ENCODE measurements at regions not wholly inside any gene's neighbourhood (a gene's known extent, or its start where the extent isn't known, plus 50 kb on each side); places are given as distances from the start of the nearest gene placed in this dataset.

DNA sequence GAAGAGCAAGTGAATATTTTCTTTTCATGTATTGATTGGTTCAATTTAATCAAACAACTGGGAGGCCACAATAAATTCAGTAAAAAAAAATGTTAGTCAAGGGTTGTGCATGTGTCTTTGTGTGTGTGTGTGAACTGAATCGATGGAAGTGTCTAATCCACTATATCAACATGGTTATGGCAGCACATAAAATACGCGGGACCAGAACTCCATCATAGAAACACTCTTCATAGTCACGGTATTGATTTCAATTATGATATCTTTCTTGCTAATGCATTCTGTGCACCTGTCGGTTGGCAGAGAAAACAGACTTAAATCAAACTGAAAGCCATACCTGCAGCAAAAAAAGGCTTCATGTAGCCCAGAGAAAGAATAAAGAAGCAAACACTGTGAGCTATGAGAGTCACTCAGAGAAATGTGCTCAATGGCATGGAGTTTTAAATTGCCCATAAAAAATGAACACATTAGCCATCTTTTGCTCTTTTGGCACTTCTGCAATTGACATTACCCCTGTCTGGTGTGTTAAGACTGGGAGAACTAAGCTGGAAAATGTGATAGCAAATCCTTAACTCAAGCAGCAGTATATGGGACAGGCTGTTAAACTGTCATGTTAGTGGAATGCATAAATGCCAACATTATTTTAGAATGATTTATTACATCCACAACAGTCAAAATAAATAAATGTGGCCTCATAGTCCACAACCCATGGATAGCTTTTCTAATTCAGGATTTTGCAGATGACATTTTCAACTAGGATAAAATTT, 642.4 kb upstream of the C9orf72 start:
- no peak overlapping the region for H3K4me3 ChIP-seq (replicated peaks in 1 of 3; ENCODE audit: insufficient read depth in 1 of 3, low read depth in 1 of 3, low read length in 3 of 3)
- ChIA-PET CTCF (no interaction called here), POLR2A (no interaction called here)
- no peaks in the 10 kb centered on the region for H3K79me2 ChIP-seq (ENCODE audit: control insufficient read depth, insufficient read depth, low read length)
- H3K4me1 ChIP-seq (ENCODE audit: control insufficient read depth, extremely low read depth, insufficient read depth, low read length): peaks cover 13% of the 10 kb centered on the region
- no peak overlapping the region for H2AFZ ChIP-seq (ENCODE audit: low read depth, low read length)
- FAIRE-seq (no peak), DNase-seq (ENCODE audit: low read depth, low spot score) (no peak)
- no peaks in the 10 kb centered on the region for H3K9me1 ChIP-seq (replicated peaks; ENCODE audit: control insufficient read depth, extremely low read depth, insufficient read depth, low read length)
- no peaks in the 10 kb centered on the region for H3K9me3 ChIP-seq (replicated peaks; ENCODE audit: control insufficient read depth, insufficient read depth, low read length)
- TF ChIP-seq CTCF (IDR thresholded peaks at IDR 0.05; ENCODE audit: extremely low read depth in 1 of 2, insufficient read depth in 1 of 2, low read depth in 1 of 2, low read length in 2 of 2): no peak
- TF ChIP-seq FOS (IDR thresholded peaks at IDR 0.05; ENCODE audit: borderline replicate concordance, insufficient read depth, low read length): no peak
- no peak for TF ChIP-seq MYC (IDR thresholded peaks at IDR 0.05; ENCODE audit: low read depth, low read length)
- no peak for TF ChIP-seq MAX (IDR thresholded peaks at IDR 0.05; ENCODE audit: insufficient read depth, insufficient read length)
- TF ChIP-seq POLR2AphosphoS5 (IDR thresholded peaks at IDR 0.05; ENCODE audit: insufficient read depth, low read depth, low read length): no peak
- no peak for TF ChIP-seq JUN (IDR thresholded peaks at IDR 0.05; ENCODE audit: borderline replicate concordance, insufficient read depth, insufficient read length, low read depth)
- no peak for TF ChIP-seq GATA2 (IDR thresholded peaks at IDR 0.05; ENCODE audit: insufficient read depth, insufficient read length, low read depth, low read length)
- TF ChIP-seq POLR2A (IDR thresholded peaks at IDR 0.05; ENCODE audit: low read depth, low read length): no peak
- TF ChIP-seq EZH2 (IDR thresholded peaks at IDR 0.05; ENCODE audit: borderline replicate concordance, low read depth, low read length, severe bottlenecking): no peak
- intact Hi-C loops (cut with micrococcal nuclease): no loop called here
- H3K27ac ChIP-seq (ENCODE audit: insufficient read depth, low read depth, low read length): no peak overlapping the region
- no peak overlapping the region for H3K4me2 ChIP-seq (ENCODE audit: insufficient read depth, low read length)
- dilution Hi-C loops (cut with MboI; ENCODE audit: extremely low pct_ligation_motif_present, low sequenced_read_pairs): no loop called here
- no peaks in the 10 kb centered on the region for H3K36me3 ChIP-seq (ENCODE audit: control insufficient read depth in 2 of 2, extremely low read depth in 1 of 2, insufficient read depth in 2 of 2, low read length in 2 of 2)
- no TSS peak for BruUV-seq (replicated peaks)
- H4K20me1 ChIP-seq (replicated peaks; ENCODE audit: control insufficient read depth, extremely low read depth, insufficient read depth, low read length): no peaks in the 10 kb centered on the region
- H3K9ac ChIP-seq (replicated peaks; ENCODE audit: extremely low read depth, insufficient read depth, low read length): no peak overlapping the region
- no peaks in the 10 kb centered on the region for H3K27me3 ChIP-seq (ENCODE audit: control insufficient read depth in 2 of 2, insufficient read depth in 2 of 2, low read length in 2 of 2)
